ENCODE measurements at regions not wholly inside any gene's neighbourhood (a gene's known extent, or its start where the extent isn't known, plus 50 kb on each side); places are given as distances from the start of the nearest gene placed in this dataset.
A peak's percentile ranks its signal among the peaks of the same experiment; 100 is the strongest.

- Histone ChIP-seq H3K9me3 (replicated peaks in 1 of 2; ENCODE audit: control insufficient read depth in 2 of 2, insufficient read depth in 1 of 2, low read depth in 1 of 2, low read length in 2 of 2) (no peaks in the 10 kb centered on the region), H3K9ac (ENCODE audit: low read depth, low read length, poor library complexity) (no peak overlapping the region), H3K4me3 (ENCODE audit: low read length in 2 of 2) (no peak overlapping the region), H3K23ac (ENCODE audit: low read depth, low read length, poor library complexity) (no peak overlapping the region), H3K14ac (ENCODE audit: low read length) (no peak overlapping the region), H2BK15ac (ENCODE audit: low read length) (no peak overlapping the region), H2AFZ (ENCODE audit: low read length) (no peak overlapping the region), H2AK5ac (ENCODE audit: low read depth, low read length) (no peak overlapping the region), H3K36me3 (replicated peaks in 1 of 2; ENCODE audit: control insufficient read depth in 2 of 2, insufficient read depth in 2 of 2, low read length in 2 of 2) (no peaks in the 10 kb centered on the region), H2BK5ac (ENCODE audit: low read length) (no peak overlapping the region), H3K18ac (ENCODE audit: low read length) (no peak overlapping the region), H2BK12ac (ENCODE audit: low read length) (no peak overlapping the region), H4K8ac (ENCODE audit: low read depth, low read length) (no peak overlapping the region), H3K79me1 (ENCODE audit: low read depth, low read length) (no peaks in the 10 kb centered on the region), H3K4me1 (ENCODE audit: control insufficient read depth in 2 of 2, insufficient read depth in 1 of 2, low read depth in 1 of 2, low read length in 2 of 2) (peaks cover 2 to 8% of the 10 kb centered on the region in 2 donors), H3K27ac (replicated peaks; ENCODE audit: low read length) (no peak overlapping the region), H3K27me3 (ENCODE audit: control insufficient read depth in 3 of 3, insufficient read depth in 3 of 3, low read depth in 1 of 3, low read length in 3 of 3) (no peaks in the 10 kb centered on the region), H4K91ac (ENCODE audit: low read depth, low read length, poor library complexity) (no peak overlapping the region), H3K4me2 (ENCODE audit: insufficient read depth, low read length, poor library complexity, severe bottlenecking) (no peak overlapping the region), H2BK120ac (ENCODE audit: low read depth, low read length) (no peak overlapping the region), H3K4ac (ENCODE audit: low read length) (no peak overlapping the region)
- DNase-seq (ENCODE audit: low spot score), result no peak
- no CpG with 5 or more reads among the region's 6 CpGs for WGBS, 2 donors (ENCODE audit: extremely low coverage in 2 of 2, insufficient read length in 2 of 2, insufficient replicate concordance in 1 of 2)
Observed at GRCh38 chr3:70849911-70850699, 537.7 kb upstream of the MDFIC2 start.

- Histone ChIP-seq H3K23ac (ENCODE audit: low read depth, low read length, poor library complexity) (no peak overlapping the region), H2BK120ac (ENCODE audit: low read depth, low read length) (no peak overlapping the region), H3K4me1 (ENCODE audit: control insufficient read depth in 2 of 2, insufficient read depth in 1 of 2, low read depth in 1 of 2, low read length in 2 of 2) (peaks cover 4 to 6% of the 10 kb centered on the region in 2 donors), H3K14ac (ENCODE audit: low read length) (no peak overlapping the region), H4K8ac (ENCODE audit: low read depth, low read length) (no peak overlapping the region), H2BK12ac (ENCODE audit: low read length) (no peak overlapping the region), H4K91ac (ENCODE audit: low read depth, low read length, poor library complexity) (no peak overlapping the region), H3K27ac (replicated peaks; ENCODE audit: low read length) (no peak overlapping the region), H3K27me3 (ENCODE audit: control insufficient read depth in 3 of 3, insufficient read depth in 3 of 3, low read depth in 1 of 3, low read length in 3 of 3) (no peaks in the 10 kb centered on the region), H3K18ac (ENCODE audit: low read length) (no peak overlapping the region), H3K9me3 (replicated peaks in 1 of 2; ENCODE audit: control insufficient read depth in 2 of 2, insufficient read depth in 1 of 2, low read depth in 1 of 2, low read length in 2 of 2) (peaks cover 0 to 1% of the 10 kb centered on the region in 2 donors), H2BK15ac (ENCODE audit: low read length) (no peak overlapping the region), H3K36me3 (replicated peaks in 1 of 2; ENCODE audit: control insufficient read depth in 2 of 2, insufficient read depth in 2 of 2, low read length in 2 of 2) (no peaks in the 10 kb centered on the region), H3K4ac (ENCODE audit: low read length) (no peak overlapping the region), H3K4me3 (ENCODE audit: low read length in 2 of 2) (no peak overlapping the region), H3K9ac (ENCODE audit: low read depth, low read length, poor library complexity) (no peak overlapping the region), H3K4me2 (ENCODE audit: insufficient read depth, low read length, poor library complexity, severe bottlenecking) (no peak overlapping the region), H2AFZ (ENCODE audit: low read length) (no peak overlapping the region), H3K79me1 (ENCODE audit: low read depth, low read length) (no peaks in the 10 kb centered on the region), H2AK5ac (ENCODE audit: low read depth, low read length) (no peak overlapping the region), H2BK5ac (ENCODE audit: low read length) (no peak overlapping the region)
- no CpG with 5 or more reads among the region's 4 CpGs for WGBS, 2 donors (ENCODE audit: extremely low coverage in 2 of 2, insufficient read length in 2 of 2, insufficient replicate concordance in 1 of 2)
- DNase-seq (ENCODE audit: low spot score), result no peak
Observed at GRCh38 chr3:70840106-70840870, 527.9 kb upstream of the MDFIC2 start.

- H3K9ac ChIP-seq (ENCODE audit: low read depth, low read length, poor library complexity), result no peak overlapping the region
- no peak overlapping the region for H3K4me2 ChIP-seq (ENCODE audit: insufficient read depth, low read length, poor library complexity, severe bottlenecking)
- no CpG with 5 or more reads among the region's 7 CpGs for WGBS, 2 donors (ENCODE audit: extremely low coverage in 2 of 2, insufficient read length in 2 of 2, insufficient replicate concordance in 1 of 2)
- H2AK5ac ChIP-seq (ENCODE audit: low read depth, low read length), result no peak overlapping the region
- H3K14ac ChIP-seq (ENCODE audit: low read length), result no peak overlapping the region
- no peak overlapping the region for H2BK120ac ChIP-seq (ENCODE audit: low read depth, low read length)
- no peak overlapping the region for H3K27ac ChIP-seq (replicated peaks; ENCODE audit: low read length)
- no peak overlapping the region for H4K8ac ChIP-seq (ENCODE audit: low read depth, low read length)
- H2BK15ac ChIP-seq (ENCODE audit: low read length), result no peak overlapping the region
- H3K4ac ChIP-seq (ENCODE audit: low read length), result no peak overlapping the region
- H2BK5ac ChIP-seq (ENCODE audit: low read length), result no peak overlapping the region
- H3K4me3 ChIP-seq (ENCODE audit: low read length in 2 of 2), result no peak overlapping the region
- H3K18ac ChIP-seq (ENCODE audit: low read length), result no peak overlapping the region
- no peaks in the 10 kb centered on the region for H3K4me1 ChIP-seq (ENCODE audit: control insufficient read depth in 2 of 2, insufficient read depth in 1 of 2, low read depth in 1 of 2, low read length in 2 of 2)
- no peak overlapping the region for H4K91ac ChIP-seq (ENCODE audit: low read depth, low read length, poor library complexity)
- H3K23ac ChIP-seq (ENCODE audit: low read depth, low read length, poor library complexity), result no peak overlapping the region
- no peak for DNase-seq (ENCODE audit: low spot score)
- H3K9me3 ChIP-seq (replicated peaks in 1 of 2; ENCODE audit: control insufficient read depth in 2 of 2, insufficient read depth in 1 of 2, low read depth in 1 of 2, low read length in 2 of 2), result peaks cover 0 to 1% of the 10 kb centered on the region in 2 donors
- no peaks in the 10 kb centered on the region for H3K27me3 ChIP-seq (ENCODE audit: control insufficient read depth in 3 of 3, insufficient read depth in 3 of 3, low read depth in 1 of 3, low read length in 3 of 3)
- no peak overlapping the region for H2BK12ac ChIP-seq (ENCODE audit: low read length)
- H3K79me1 ChIP-seq (ENCODE audit: low read depth, low read length), result no peaks in the 10 kb centered on the region
- H2AFZ ChIP-seq (ENCODE audit: low read length), result peak overlapping the region; percentile 21
- H3K36me3 ChIP-seq (replicated peaks in 1 of 2; ENCODE audit: control insufficient read depth in 2 of 2, insufficient read depth in 2 of 2, low read length in 2 of 2), result no peaks in the 10 kb centered on the region
Observed at GRCh38 chr3:70833239-70833960, 521.0 kb upstream of the MDFIC2 start.

- Histone ChIP-seq H3K4me3 (ENCODE audit: low read length in 2 of 2) (no peak overlapping the region), H2BK5ac (ENCODE audit: low read length) (no peak overlapping the region), H3K9me3 (replicated peaks in 1 of 2; ENCODE audit: control insufficient read depth in 2 of 2, insufficient read depth in 1 of 2, low read depth in 1 of 2, low read length in 2 of 2) (peaks cover 0 to 1% of the 10 kb centered on the region in 2 donors), H2AK5ac (ENCODE audit: low read depth, low read length) (no peak overlapping the region), H3K79me1 (ENCODE audit: low read depth, low read length) (no peaks in the 10 kb centered on the region), H2AFZ (ENCODE audit: low read length) (no peak overlapping the region), H3K23ac (ENCODE audit: low read depth, low read length, poor library complexity) (no peak overlapping the region), H3K4ac (ENCODE audit: low read length) (no peak overlapping the region), H3K9ac (ENCODE audit: low read depth, low read length, poor library complexity) (no peak overlapping the region), H4K91ac (ENCODE audit: low read depth, low read length, poor library complexity) (no peak overlapping the region), H3K4me1 (ENCODE audit: control insufficient read depth in 2 of 2, insufficient read depth in 1 of 2, low read depth in 1 of 2, low read length in 2 of 2) (no peaks in the 10 kb centered on the region), H2BK15ac (ENCODE audit: low read length) (no peak overlapping the region), H2BK12ac (ENCODE audit: low read length) (no peak overlapping the region), H3K14ac (ENCODE audit: low read length) (no peak overlapping the region), H4K8ac (ENCODE audit: low read depth, low read length) (no peak overlapping the region), H3K18ac (ENCODE audit: low read length) (no peak overlapping the region), H3K4me2 (ENCODE audit: insufficient read depth, low read length, poor library complexity, severe bottlenecking) (no peak overlapping the region), H3K27me3 (ENCODE audit: control insufficient read depth in 3 of 3, insufficient read depth in 3 of 3, low read depth in 1 of 3, low read length in 3 of 3) (no peaks in the 10 kb centered on the region), H3K36me3 (replicated peaks in 1 of 2; ENCODE audit: control insufficient read depth in 2 of 2, insufficient read depth in 2 of 2, low read length in 2 of 2) (no peaks in the 10 kb centered on the region), H2BK120ac (ENCODE audit: low read depth, low read length) (no peak overlapping the region), H3K27ac (replicated peaks; ENCODE audit: low read length) (no peak overlapping the region)
- DNase-seq (ENCODE audit: low spot score), result no peak
Observed at GRCh38 chr3:70832834-70833205, 520.4 kb upstream of the MDFIC2 start.
